Mesodermal cell (in vitro differentiated cells): ENCODE measurements at regions not wholly inside any gene's neighbourhood (a gene's known extent, or its start where the extent isn't known, plus 50 kb on each side); places are given as distances from the start of the nearest gene placed in this dataset.

Source experiments
- H3K27ac ChIP-seq: 2 replicates; pipeline ENCODE4 v1.7.0; 2013; ENCODE audit warnings: mild to moderate bottlenecking, low read depth, low read length, moderate library complexity; ENCODE audit not compliant: severe bottlenecking
- H3K36me3 ChIP-seq: 2 replicates; pipeline ENCODE4 v1.7.1; 2013; ENCODE audit warnings: mild to moderate bottlenecking, low read length, moderate library complexity; ENCODE audit not compliant: control insufficient read depth, insufficient read depth
- H3K4me1 ChIP-seq: one replicate; pipeline ENCODE4 v1.7.1; 2013; ENCODE audit warnings: mild to moderate bottlenecking, low read length; ENCODE audit not compliant: insufficient read depth, control insufficient read depth, poor library complexity, severe bottlenecking
- H3K4me3 ChIP-seq: 2 replicates; pipeline ENCODE4 v1.7.0; 2013; ENCODE audit warnings: low read length, control low read depth, mild to moderate bottlenecking; ENCODE audit not compliant: insufficient read depth, poor library complexity, severe bottlenecking; ENCODE audit errors: extremely low read depth
- H3K9me3 ChIP-seq: 2 replicates; pipeline ENCODE4 v1.7.1; 2013; ENCODE audit warnings: mild to moderate bottlenecking, low read length, moderate library complexity; ENCODE audit not compliant: control insufficient read depth
- WGBS, 2 experiments: methylation state at CpG; one replicate each; pipeline ENCODE4 v1.1.5; 2013; ENCODE audit warnings: missing lambda C conversion rate in 2 of 2; ENCODE audit not compliant: insufficient coverage in 2 of 2; 5-methylcytosine and 5-hydroxymethylcytosine counted together

GRCh38 chr11:15300341-15300740, 185.6 kb downstream of the INSC start:
- Histone ChIP-seq H3K4me3 (no peak overlapping the region), H3K9me3 (no peaks in the 10 kb centered on the region), H3K4me1 (no peaks in the 10 kb centered on the region), H3K36me3 (no peaks in the 10 kb centered on the region), H3K27ac (no peak overlapping the region)
- WGBS, 2 experiments, result 94 to 96% methylated on average over 6 to 9 of the region's 14 CpGs

- Histone ChIP-seq H3K27ac (no peak overlapping the region), H3K9me3 (no peaks in the 10 kb centered on the region), H3K4me1 (no peaks in the 10 kb centered on the region), H3K4me3 (no peak overlapping the region), H3K36me3 (no peaks in the 10 kb centered on the region)
- WGBS, 2 experiments, result 4 to 6% methylated on average over 3 to 4 of the region's 4 CpGs
These were observed 192.9 kb downstream of the INSC start for GRCh38 chr11:15307619-15308024.

- WGBS, 2 experiments, result 79 to 100% methylated on average over 2 of the region's 2 CpGs
- H3K36me3 ChIP-seq, result no peaks in the 10 kb centered on the region
- no peaks in the 10 kb centered on the region for H3K4me1 ChIP-seq
- H3K9me3 ChIP-seq, result no peaks in the 10 kb centered on the region
- H3K4me3 ChIP-seq, result no peak overlapping the region
- H3K27ac ChIP-seq, result no peak overlapping the region
These were observed 194.1 kb downstream of the INSC start for GRCh38 chr11:15308840-15309239.

GRCh38 chr11:15309296-15309695, 194.6 kb downstream of the INSC start:
- Histone ChIP-seq H3K36me3 (no peaks in the 10 kb centered on the region), H3K4me3 (no peak overlapping the region), H3K27ac (no peak overlapping the region), H3K9me3 (no peaks in the 10 kb centered on the region), H3K4me1 (no peaks in the 10 kb centered on the region)
- WGBS, 2 experiments, result no CpG with 5 or more reads among the region's 1 CpG

GRCh38 chr11:15313862-15314261, 199.1 kb downstream of the INSC start:
- no peaks in the 10 kb centered on the region for H3K4me1 ChIP-seq

GRCh38 chr11:15318814-15319213, 204.1 kb downstream of the INSC start:
- Histone ChIP-seq H3K4me1 (no peaks in the 10 kb centered on the region), H3K4me3 (no peak overlapping the region), H3K9me3 (no peaks in the 10 kb centered on the region), H3K27ac (no peak overlapping the region), H3K36me3 (no peaks in the 10 kb centered on the region)
- 90% methylated on average over 2 of the region's 9 CpGs; no CpG with 5 or more reads in 1 of the 2 experiments for WGBS, 2 experiments

More at GRCh38 chr11:15313862-15314261, 199.1 kb downstream of the INSC start:
- 100% methylated on average over 2 of the region's 2 CpGs; no CpG with 5 or more reads in 1 of the 2 experiments for WGBS, 2 experiments
- H3K27ac ChIP-seq, result no peak overlapping the region
- H3K9me3 ChIP-seq, result no peaks in the 10 kb centered on the region
- no peaks in the 10 kb centered on the region for H3K36me3 ChIP-seq
- H3K4me3 ChIP-seq, result no peak overlapping the region

GRCh38 chr11:15326520-15326919, 211.8 kb downstream of the INSC start:
- Histone ChIP-seq H3K27ac (no peak overlapping the region), H3K4me1 (no peaks in the 10 kb centered on the region), H3K4me3 (no peak overlapping the region), H3K9me3 (no peaks in the 10 kb centered on the region), H3K36me3 (no peaks in the 10 kb centered on the region)
- 60% methylated on average over 1 of the region's 2 CpGs; no CpG with 5 or more reads in 1 of the 2 experiments for WGBS, 2 experiments

GRCh38 chr11:15327786-15328231, 213.1 kb downstream of the INSC start:
- Histone ChIP-seq H3K36me3 (no peaks in the 10 kb centered on the region), H3K27ac (no peak overlapping the region), H3K9me3 (no peaks in the 10 kb centered on the region), H3K4me1 (no peaks in the 10 kb centered on the region), H3K4me3 (no peak overlapping the region)
- 64 to 75% methylated on average over 3 to 4 of the region's 4 CpGs for WGBS, 2 experiments

- Histone ChIP-seq H3K9me3 (no peaks in the 10 kb centered on the region), H3K36me3 (no peaks in the 10 kb centered on the region), H3K4me3 (no peak overlapping the region), H3K27ac (no peak overlapping the region), H3K4me1 (no peaks in the 10 kb centered on the region)
- WGBS, 2 experiments, result no CpG with 5 or more reads among the region's 1 CpG
These were observed 218.7 kb downstream of the INSC start for GRCh38 chr11:15333407-15333806.

- Histone ChIP-seq H3K27ac (no peak overlapping the region), H3K9me3 (peaks cover 7% of the 10 kb centered on the region), H3K4me3 (no peak overlapping the region), H3K36me3 (no peaks in the 10 kb centered on the region), H3K4me1 (no peaks in the 10 kb centered on the region)
- 90 to 100% methylated on average over 1 to 2 of the region's 3 CpGs for WGBS, 2 experiments
These were observed 220.0 kb downstream of the INSC start for GRCh38 chr11:15334766-15335165.

- H3K27ac ChIP-seq, result no peak overlapping the region
- WGBS, 2 experiments, result 38 to 54% methylated on average over 1 to 3 of the region's 3 CpGs
- H3K36me3 ChIP-seq, result no peaks in the 10 kb centered on the region
- H3K4me3 ChIP-seq, result no peak overlapping the region
- H3K9me3 ChIP-seq, result peaks cover 7% of the 10 kb centered on the region
- H3K4me1 ChIP-seq, result no peaks in the 10 kb centered on the region
These were observed 221.3 kb downstream of the INSC start for GRCh38 chr11:15336021-15336420.
